Trophoblast cell (in vitro differentiated cells and primary cell): ENCODE measurements at regions not wholly inside any gene's neighbourhood (a gene's known extent, or its start where the extent isn't known, plus 50 kb on each side); places are given as distances from the start of the nearest gene placed in this dataset.

Experiments
- DNase-seq, 2 donors: peaks; one replicate each; pipeline ENCODE4 v3.0.0-alpha.2; 2016
- H2AFZ ChIP-seq: 2 replicates; pipeline ENCODE4 v1.6.1; 2013; ENCODE audit warnings: low read length, moderate library complexity, mild to moderate bottlenecking; ENCODE audit not compliant: insufficient read depth, poor library complexity
- H2AK5ac ChIP-seq: 2 replicates; pipeline ENCODE4 v1.6.1; 2013; ENCODE audit warnings: mild to moderate bottlenecking, low read length
- H2BK120ac ChIP-seq: 2 replicates; pipeline ENCODE4 v1.6.1; 2013; ENCODE audit warnings: low read length, mild to moderate bottlenecking, moderate library complexity; ENCODE audit not compliant: insufficient read depth, poor library complexity
- H2BK12ac ChIP-seq: 2 replicates; pipeline ENCODE4 v1.6.1; 2013; ENCODE audit warnings: mild to moderate bottlenecking, low read length, moderate library complexity
- H2BK5ac ChIP-seq: 2 replicates; pipeline ENCODE4 v1.6.1; 2013; ENCODE audit warnings: low read length, low read depth, moderate library complexity, mild to moderate bottlenecking; ENCODE audit not compliant: poor library complexity
- H3K14ac ChIP-seq: 2 replicates; pipeline ENCODE4 v1.6.1; 2013; ENCODE audit warnings: mild to moderate bottlenecking, low read length
- H3K18ac ChIP-seq: 2 replicates; pipeline ENCODE4 v1.6.1; 2013; ENCODE audit warnings: mild to moderate bottlenecking, low read length
- H3K23ac ChIP-seq: 2 replicates; pipeline ENCODE4 v1.6.1; 2013; ENCODE audit warnings: low read length
- H3K27ac ChIP-seq: 2 replicates; pipeline ENCODE4 v1.5.1; 2013; ENCODE audit warnings: low read depth, mild to moderate bottlenecking, inconsistent platforms, low read length, moderate library complexity
- H3K27me3 ChIP-seq: 2 replicates; pipeline ENCODE4 v1.6.1; 2013; ENCODE audit warnings: inconsistent platforms, mild to moderate bottlenecking, low read length, moderate library complexity; ENCODE audit not compliant: insufficient read depth
- H3K36me3 ChIP-seq, 2 experiments: 1 replicate in 1 of 2; 2 replicates in 1 of 2; pipeline ENCODE4 v1.6.1; 2013; ENCODE audit warnings: low read length in 2 of 2, mild to moderate bottlenecking in 2 of 2, moderate library complexity in 1 of 2; ENCODE audit not compliant: insufficient read depth in 2 of 2, control insufficient read depth in 1 of 2
- H3K4ac ChIP-seq: 2 replicates; pipeline ENCODE4 v1.6.1; 2013; ENCODE audit warnings: low read depth, mild to moderate bottlenecking, low read length, moderate library complexity
- H3K4me1 ChIP-seq, 2 experiments: 1 replicate in 1 of 2; 2 replicates in 1 of 2; pipeline ENCODE4 v1.6.1; 2013; ENCODE audit warnings: low read length in 2 of 2, mild to moderate bottlenecking in 2 of 2, moderate library complexity in 1 of 2; ENCODE audit not compliant: insufficient read depth in 2 of 2, control insufficient read depth in 1 of 2
- H3K4me2 ChIP-seq: 2 replicates; pipeline ENCODE4 v1.6.1; 2013; ENCODE audit warnings: inconsistent platforms, mild to moderate bottlenecking, low read length, moderate library complexity
- H3K4me3 ChIP-seq: 2 replicates; pipeline ENCODE4 v1.5.1; 2013; ENCODE audit warnings: mild to moderate bottlenecking, low read depth, low read length, inconsistent platforms
- H3K79me1 ChIP-seq: one replicate; pipeline ENCODE4 v1.6.1; 2013; ENCODE audit warnings: low read length
- H3K79me2 ChIP-seq: 2 replicates; pipeline ENCODE4 v1.6.1; 2013; ENCODE audit warnings: low read length, mild to moderate bottlenecking; ENCODE audit not compliant: control insufficient read depth, insufficient read depth, poor library complexity
- H3K9ac ChIP-seq: 2 replicates; pipeline ENCODE4 v1.6.1; 2013; ENCODE audit warnings: mild to moderate bottlenecking, low read length
- H3K9me3 ChIP-seq: 2 replicates; pipeline ENCODE4 v1.6.1; 2013; ENCODE audit warnings: low read depth, mild to moderate bottlenecking, control low read depth, inconsistent platforms, low read length; ENCODE audit not compliant: insufficient read depth
- H4K12ac ChIP-seq: 2 replicates; pipeline ENCODE4 v1.6.1; 2013; ENCODE audit warnings: low read depth, mild to moderate bottlenecking, low read length, moderate library complexity
- H4K8ac ChIP-seq: 2 replicates; pipeline ENCODE4 v1.6.1; 2013; ENCODE audit warnings: low read depth, mild to moderate bottlenecking, low read length, moderate library complexity
- H4K91ac ChIP-seq: one replicate; pipeline ENCODE4 v1.6.1; 2013; ENCODE audit warnings: low read depth, mild to moderate bottlenecking, low read length, moderate library complexity
- WGBS: extraction: QIAGEN DNeasy Blood & Tissue Kit; methylation state at CpG from one replicate; pipeline ENCODE4 v1.1.7; 2013; ENCODE audit warnings: missing lambda C conversion rate; ENCODE audit not compliant: insufficient read length, insufficient coverage; ENCODE audit errors: extremely low coverage; 5-methylcytosine and 5-hydroxymethylcytosine counted together

GRCh38 chr18:78525366-78526111, 454.1 kb upstream of the SALL3 start:
- H3K18ac ChIP-seq = no peak overlapping the region
- H2AK5ac ChIP-seq = no peak overlapping the region
- H2BK120ac ChIP-seq = no peak overlapping the region
- no peak for DNase-seq
- no peak overlapping the region for H3K27ac ChIP-seq
- H2AFZ ChIP-seq = no peak overlapping the region
- no peak overlapping the region for H3K4ac ChIP-seq
- no peaks in the 10 kb centered on the region for H3K4me1 ChIP-seq
- H4K8ac ChIP-seq = no peak overlapping the region
- H2BK5ac ChIP-seq = no peak overlapping the region
- H3K36me3 ChIP-seq = no peaks in the 10 kb centered on the region
- no peak overlapping the region for H3K14ac ChIP-seq
- H3K9ac ChIP-seq = no peak overlapping the region
- no peaks in the 10 kb centered on the region for H3K27me3 ChIP-seq
- no peak overlapping the region for H3K4me2 ChIP-seq
- H3K79me1 ChIP-seq = no peaks in the 10 kb centered on the region
- H4K12ac ChIP-seq = no peak overlapping the region
- WGBS = no CpG with 5 or more reads among the region's 11 CpGs
- H2BK12ac ChIP-seq = no peak overlapping the region
- H3K79me2 ChIP-seq = no peaks in the 10 kb centered on the region
- H3K9me3 ChIP-seq = peaks cover 6% of the 10 kb centered on the region
- H4K91ac ChIP-seq = no peak overlapping the region
- no peak overlapping the region for H3K23ac ChIP-seq
- H3K4me3 ChIP-seq = no peak overlapping the region

DNA sequence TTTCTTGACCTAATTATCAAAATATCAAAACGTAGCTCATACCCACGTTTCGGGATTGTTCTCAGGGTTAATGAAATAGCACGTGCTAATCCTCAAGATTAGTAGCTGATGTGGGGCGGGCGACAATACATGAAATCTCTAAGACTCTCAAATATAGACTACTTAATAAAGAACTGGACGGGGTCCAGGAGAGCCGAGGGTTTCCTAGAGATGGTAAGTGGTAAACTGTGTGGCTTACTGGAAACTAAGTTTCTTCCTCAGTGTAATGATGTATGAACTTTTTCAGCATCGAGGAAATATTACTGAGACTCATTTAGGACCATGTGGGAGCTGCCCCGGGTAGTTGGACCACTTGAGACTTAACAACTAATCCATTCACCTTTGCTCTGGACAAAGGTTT, 453.3 kb upstream of the SALL3 start:
- Histone ChIP-seq H3K4me2 (no peak overlapping the region), H3K18ac (no peak overlapping the region), H3K4ac (no peak overlapping the region), H2BK5ac (no peak overlapping the region), H4K91ac (no peak overlapping the region), H2BK12ac (no peak overlapping the region), H3K4me1 (no peaks in the 10 kb centered on the region), H2AFZ (no peak overlapping the region), H4K12ac (no peak overlapping the region), H3K27me3 (no peaks in the 10 kb centered on the region), H3K79me1 (no peaks in the 10 kb centered on the region), H2AK5ac (no peak overlapping the region), H3K27ac (no peak overlapping the region), H3K36me3 (no peaks in the 10 kb centered on the region), H3K79me2 (no peaks in the 10 kb centered on the region), H3K9ac (no peak overlapping the region), H3K14ac (no peak overlapping the region), H3K4me3 (no peak overlapping the region), H3K9me3 (peaks cover 6% of the 10 kb centered on the region), H3K23ac (no peak overlapping the region), H2BK120ac (no peak overlapping the region), H4K8ac (no peak overlapping the region)
- no CpG with 5 or more reads among the region's 10 CpGs for WGBS
- DNase-seq = no peak

DNA sequence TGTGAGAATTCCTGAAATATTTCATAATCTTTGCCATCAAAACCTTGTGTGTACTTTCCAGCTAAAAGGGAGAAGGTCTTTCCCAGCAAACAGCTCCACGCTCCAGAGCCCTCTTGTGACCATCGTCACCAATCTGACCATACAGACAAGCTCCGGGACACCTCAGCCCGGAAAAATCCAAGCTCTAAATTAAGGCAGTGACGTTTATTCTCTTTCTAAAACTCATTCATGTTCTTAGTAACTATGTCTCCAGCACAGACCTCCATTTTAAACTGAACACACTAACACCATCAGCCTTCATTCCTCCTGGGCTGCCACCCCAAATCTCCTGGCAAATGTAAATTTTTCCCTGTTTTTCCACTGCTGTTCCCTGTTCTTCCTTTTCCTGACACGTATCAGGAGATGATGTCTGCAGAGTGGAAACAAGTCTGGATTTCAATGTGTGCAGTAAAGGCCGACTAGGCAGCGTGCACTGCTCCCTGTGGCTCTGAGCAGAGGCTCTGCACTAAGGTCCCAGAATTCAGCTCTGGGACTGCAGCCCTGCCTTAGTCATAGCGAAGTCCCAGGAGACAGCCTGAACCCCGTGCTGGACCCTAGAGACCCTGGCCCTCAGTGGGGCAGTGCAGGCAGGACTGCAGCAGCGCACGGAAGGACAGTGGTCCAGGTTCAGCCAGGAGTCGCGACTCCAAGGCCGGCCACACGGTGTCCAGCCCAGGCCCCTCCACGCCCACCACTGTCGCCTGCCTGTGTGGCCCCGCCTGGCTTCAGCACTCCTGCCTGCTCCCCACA, 452.5 kb upstream of the SALL3 start:
- no peaks in the 10 kb centered on the region for H3K36me3 ChIP-seq
- H3K18ac ChIP-seq = no peak overlapping the region
- no peaks in the 10 kb centered on the region for H3K79me1 ChIP-seq
- no peak overlapping the region for H4K12ac ChIP-seq
- DNase-seq = no peak
- H2BK12ac ChIP-seq = no peak overlapping the region
- no peak overlapping the region for H3K9ac ChIP-seq
- H4K91ac ChIP-seq = no peak overlapping the region
- H3K4me1 ChIP-seq = no peaks in the 10 kb centered on the region
- no peak overlapping the region for H3K4me3 ChIP-seq
- H2BK120ac ChIP-seq = no peak overlapping the region
- no peak overlapping the region for H3K27ac ChIP-seq
- no peaks in the 10 kb centered on the region for H3K79me2 ChIP-seq
- no peak overlapping the region for H3K23ac ChIP-seq
- H3K9me3 ChIP-seq = peaks cover 6% of the 10 kb centered on the region
- no peak overlapping the region for H3K4ac ChIP-seq
- H2AK5ac ChIP-seq = no peak overlapping the region
- no peak overlapping the region for H4K8ac ChIP-seq
- no peak overlapping the region for H3K14ac ChIP-seq
- no peak overlapping the region for H2BK5ac ChIP-seq
- no peaks in the 10 kb centered on the region for H3K27me3 ChIP-seq
- no CpG with 5 or more reads among the region's 19 CpGs for WGBS
- H3K4me2 ChIP-seq = no peak overlapping the region
- H2AFZ ChIP-seq = no peak overlapping the region

DNA sequence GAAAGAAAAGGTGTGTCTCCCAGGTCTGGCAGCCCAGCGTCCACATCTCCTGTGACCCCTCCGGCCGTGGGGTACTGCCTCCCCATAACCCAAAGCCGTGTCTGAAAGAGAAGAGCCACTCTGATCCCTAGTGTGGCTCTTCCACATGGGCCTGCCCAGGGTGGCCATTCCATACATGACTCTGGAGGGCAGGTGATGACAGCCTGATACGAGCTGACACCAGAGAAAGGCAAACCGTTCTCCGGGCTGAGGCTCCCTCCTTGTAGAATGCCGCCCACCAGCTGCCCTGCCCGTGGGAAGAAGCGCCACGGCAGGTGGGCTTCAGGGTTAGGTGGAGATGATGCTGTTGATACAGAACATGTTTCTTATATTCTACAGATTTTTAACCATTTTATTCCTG, 451.6 kb upstream of the SALL3 start:
- no peak overlapping the region for H2BK12ac ChIP-seq
- WGBS = no CpG with 5 or more reads among the region's 11 CpGs
- no peak overlapping the region for H3K14ac ChIP-seq
- H3K4me2 ChIP-seq = no peak overlapping the region
- no peak overlapping the region for H4K12ac ChIP-seq
- H3K23ac ChIP-seq = no peak overlapping the region
- H3K18ac ChIP-seq = no peak overlapping the region
- H2AK5ac ChIP-seq = no peak overlapping the region
- no peak overlapping the region for H3K4ac ChIP-seq
- DNase-seq = no peak
- H3K27ac ChIP-seq = no peak overlapping the region
- no peak overlapping the region for H3K4me3 ChIP-seq
- no peak overlapping the region for H4K91ac ChIP-seq
- no peaks in the 10 kb centered on the region for H3K4me1 ChIP-seq
- no peaks in the 10 kb centered on the region for H3K79me2 ChIP-seq
- H3K36me3 ChIP-seq = no peaks in the 10 kb centered on the region
- no peaks in the 10 kb centered on the region for H3K27me3 ChIP-seq
- H3K79me1 ChIP-seq = no peaks in the 10 kb centered on the region
- peaks cover 6% of the 10 kb centered on the region for H3K9me3 ChIP-seq
- no peak overlapping the region for H4K8ac ChIP-seq
- H2BK5ac ChIP-seq = no peak overlapping the region
- H2BK120ac ChIP-seq = no peak overlapping the region
- no peak overlapping the region for H3K9ac ChIP-seq
- no peak overlapping the region for H2AFZ ChIP-seq
